Tibial nerve (tissue), 3 donors: ENCODE measurements at regions not wholly inside any gene's neighbourhood (a gene's known extent, or its start where the extent isn't known, plus 50 kb on each side); places are given as distances from the start of the nearest gene placed in this dataset.

ENCODE experiments used
- CTCF ChIP-seq, 5 experiments: fragments of 200-600 bp in 3 of 5; fragments of 450-650 bp in 2 of 5; sonication (generic) in 3 of 5; IDR thresholded peaks; one replicate each; pipeline ENCODE4 v1.5.1; 2016 to 2019; ENCODE audit warnings: antibody characterized with exemption in 5 of 5, mild to moderate bottlenecking in 3 of 5, moderate library complexity in 2 of 5
- POLR2A ChIP-seq, 2 donors: fragments of 450-650 bp; IDR thresholded peaks; one replicate each; pipeline ENCODE4 v1.6.1; 2017; ENCODE audit warnings: antibody characterized with exemption in 2 of 2, mild to moderate bottlenecking in 2 of 2, moderate library complexity in 2 of 2

GRCh38 chr5:116922532-116922931 lies 347.9 kb upstream of the SEMA6A start:
- no peak for TF ChIP-seq CTCF (IDR thresholded peaks at IDR 0.05)
- no peak for TF ChIP-seq POLR2A (IDR thresholded peaks at IDR 0.05)
